WERI-Rb-1 (cell line): ENCODE measurements at regions not wholly inside any gene's neighbourhood (a gene's known extent, or its start where the extent isn't known, plus 50 kb on each side); places are given as distances from the start of the nearest gene placed in this dataset.

ENCODE experiments used
- DNase-seq: peaks from one replicate; pipeline ENCODE4 v3.0.0-alpha.2; 2020
- H3K27ac ChIP-seq: fragments of 250-450 bp; sonication (Bioruptor Pico); 2 replicates; pipeline ENCODE4 v1.5.1; 2020; ENCODE audit warnings: mild to moderate bottlenecking, moderate library complexity
- H3K27me3 ChIP-seq: fragments of 250-450 bp; sonication (Bioruptor Pico); 2 replicates; pipeline ENCODE4 v1.5.1; 2021; ENCODE audit warnings: mild to moderate bottlenecking, low read depth, moderate library complexity; ENCODE audit not compliant: insufficient read depth, severe bottlenecking
- H3K36me3 ChIP-seq: fragments of 250-450 bp; sonication (Bioruptor Pico); 2 replicates; pipeline ENCODE4 v1.5.1; 2020; ENCODE audit warnings: mild to moderate bottlenecking, moderate library complexity
- H3K4me3 ChIP-seq: 2 replicates; pipeline ENCODE4 v1.5.1; 2011; ENCODE audit warnings: low read depth, mild to moderate bottlenecking, control low read depth, low read length
- H3K9me3 ChIP-seq: fragments of 250-450 bp; sonication (Bioruptor Pico); 2 replicates; pipeline ENCODE4 v1.5.1; 2021; ENCODE audit warnings: mild to moderate bottlenecking, moderate library complexity; ENCODE audit not compliant: severe bottlenecking
- CTCF ChIP-seq: IDR thresholded peaks from 2 replicates; pipeline ENCODE4 v1.5.1; 2011; ENCODE audit warnings: low read depth, mild to moderate bottlenecking, control low read depth, inconsistent platforms, low read length

GRCh38 chr11:79926707-79927106, 485.9 kb upstream of the TENM4 start:
- no peak for DNase-seq
- Histone ChIP-seq H3K9me3 (no peaks in the 10 kb centered on the region), H3K36me3 (no peaks in the 10 kb centered on the region), H3K27me3 (peaks cover 33% of the 10 kb centered on the region), H3K4me3 (no peak overlapping the region), H3K27ac (no peak overlapping the region)
- no peak for TF ChIP-seq CTCF

- DNase-seq, result no peak
- H3K27ac ChIP-seq, result no peak overlapping the region
- H3K4me3 ChIP-seq, result no peak overlapping the region
- TF ChIP-seq CTCF, result no peak
- peaks cover 41% of the 10 kb centered on the region for H3K27me3 ChIP-seq
- H3K36me3 ChIP-seq, result no peaks in the 10 kb centered on the region
- H3K9me3 ChIP-seq, result no peaks in the 10 kb centered on the region
These were observed 484.7 kb upstream of the TENM4 start for GRCh38 chr11:79925570-79925969.

GRCh38 chr11:79922641-79923040, 481.8 kb upstream of the TENM4 start:
- DNase-seq, result no peak
- no peak for TF ChIP-seq CTCF
- H3K4me3 ChIP-seq, result no peak overlapping the region
- no peak overlapping the region for H3K27ac ChIP-seq
- peaks cover 49% of the 10 kb centered on the region for H3K27me3 ChIP-seq
- H3K9me3 ChIP-seq, result no peaks in the 10 kb centered on the region
- no peaks in the 10 kb centered on the region for H3K36me3 ChIP-seq

- no peak overlapping the region for H3K27ac ChIP-seq
- no peak for TF ChIP-seq CTCF
- no peaks in the 10 kb centered on the region for H3K36me3 ChIP-seq
These were observed 479.6 kb upstream of the TENM4 start for GRCh38 chr11:79920480-79920879.

GRCh38 chr11:79919350-79919749, 478.5 kb upstream of the TENM4 start:
- H3K9me3 ChIP-seq, result no peaks in the 10 kb centered on the region
- no peak for DNase-seq
- no peak for TF ChIP-seq CTCF
- H3K4me3 ChIP-seq, result no peak overlapping the region
- H3K27me3 ChIP-seq, result peaks cover 60% of the 10 kb centered on the region
- no peaks in the 10 kb centered on the region for H3K36me3 ChIP-seq
- no peak overlapping the region for H3K27ac ChIP-seq

More at GRCh38 chr11:79920480-79920879, 479.6 kb upstream of the TENM4 start:
- no peak for DNase-seq
- Histone ChIP-seq H3K4me3 (no peak overlapping the region), H3K9me3 (no peaks in the 10 kb centered on the region), H3K27me3 (peaks cover 54% of the 10 kb centered on the region)

- no peak overlapping the region for H3K27ac ChIP-seq
- H3K9me3 ChIP-seq, result no peaks in the 10 kb centered on the region
- peaks cover 61% of the 10 kb centered on the region for H3K27me3 ChIP-seq
- no peak for TF ChIP-seq CTCF
- DNase-seq, result no peak
- no peaks in the 10 kb centered on the region for H3K36me3 ChIP-seq
- no peak overlapping the region for H3K4me3 ChIP-seq
These were observed 478.0 kb upstream of the TENM4 start for GRCh38 chr11:79918846-79919245.
